WERI-Rb-1 (cell line): ENCODE measurements at regions not wholly inside any gene's neighbourhood (a gene's known extent, or its start where the extent isn't known, plus 50 kb on each side); places are given as distances from the start of the nearest gene placed in this dataset.

Source experiments
- DNase-seq: peaks from one replicate; pipeline ENCODE4 v3.0.0-alpha.2; 2020
- H3K27ac ChIP-seq: fragments of 250-450 bp; sonication (Bioruptor Pico); 2 replicates; pipeline ENCODE4 v1.5.1; 2020; ENCODE audit warnings: mild to moderate bottlenecking, moderate library complexity
- H3K27me3 ChIP-seq: fragments of 250-450 bp; sonication (Bioruptor Pico); 2 replicates; pipeline ENCODE4 v1.5.1; 2021; ENCODE audit warnings: mild to moderate bottlenecking, low read depth, moderate library complexity; ENCODE audit not compliant: insufficient read depth, severe bottlenecking
- H3K36me3 ChIP-seq: fragments of 250-450 bp; sonication (Bioruptor Pico); 2 replicates; pipeline ENCODE4 v1.5.1; 2020; ENCODE audit warnings: mild to moderate bottlenecking, moderate library complexity
- H3K4me3 ChIP-seq: 2 replicates; pipeline ENCODE4 v1.5.1; 2011; ENCODE audit warnings: low read depth, mild to moderate bottlenecking, control low read depth, low read length
- H3K9me3 ChIP-seq: fragments of 250-450 bp; sonication (Bioruptor Pico); 2 replicates; pipeline ENCODE4 v1.5.1; 2021; ENCODE audit warnings: mild to moderate bottlenecking, moderate library complexity; ENCODE audit not compliant: severe bottlenecking
- CTCF ChIP-seq: IDR thresholded peaks from 2 replicates; pipeline ENCODE4 v1.5.1; 2011; ENCODE audit warnings: low read depth, mild to moderate bottlenecking, control low read depth, inconsistent platforms, low read length

GRCh38 chr4:54167508-54167907 is 61.6 kb upstream of the PDGFRA start:
- DNase-seq: no peak
- H3K27ac ChIP-seq: no peak overlapping the region
- no peak overlapping the region for H3K4me3 ChIP-seq
- no peaks in the 10 kb centered on the region for H3K9me3 ChIP-seq
- no peak for TF ChIP-seq CTCF
- no peaks in the 10 kb centered on the region for H3K36me3 ChIP-seq
- peaks cover 68% of the 10 kb centered on the region for H3K27me3 ChIP-seq

GRCh38 chr4:54169176-54169575 is 59.9 kb upstream of the PDGFRA start:
- no peak overlapping the region for H3K27ac ChIP-seq
- DNase-seq: no peak
- no peaks in the 10 kb centered on the region for H3K36me3 ChIP-seq
- H3K27me3 ChIP-seq: peaks cover 57% of the 10 kb centered on the region
- no peak for TF ChIP-seq CTCF
- H3K4me3 ChIP-seq: no peak overlapping the region
- H3K9me3 ChIP-seq: no peaks in the 10 kb centered on the region

- H3K9me3 ChIP-seq: no peaks in the 10 kb centered on the region
- H3K4me3 ChIP-seq: no peak overlapping the region
- no peak overlapping the region for H3K27ac ChIP-seq
- no peak for TF ChIP-seq CTCF
- H3K27me3 ChIP-seq: peaks cover 53% of the 10 kb centered on the region
- no peak for DNase-seq
- H3K36me3 ChIP-seq: no peaks in the 10 kb centered on the region
These were observed 56.9 kb upstream of the PDGFRA start for GRCh38 chr4:54172156-54172555.

DNA sequence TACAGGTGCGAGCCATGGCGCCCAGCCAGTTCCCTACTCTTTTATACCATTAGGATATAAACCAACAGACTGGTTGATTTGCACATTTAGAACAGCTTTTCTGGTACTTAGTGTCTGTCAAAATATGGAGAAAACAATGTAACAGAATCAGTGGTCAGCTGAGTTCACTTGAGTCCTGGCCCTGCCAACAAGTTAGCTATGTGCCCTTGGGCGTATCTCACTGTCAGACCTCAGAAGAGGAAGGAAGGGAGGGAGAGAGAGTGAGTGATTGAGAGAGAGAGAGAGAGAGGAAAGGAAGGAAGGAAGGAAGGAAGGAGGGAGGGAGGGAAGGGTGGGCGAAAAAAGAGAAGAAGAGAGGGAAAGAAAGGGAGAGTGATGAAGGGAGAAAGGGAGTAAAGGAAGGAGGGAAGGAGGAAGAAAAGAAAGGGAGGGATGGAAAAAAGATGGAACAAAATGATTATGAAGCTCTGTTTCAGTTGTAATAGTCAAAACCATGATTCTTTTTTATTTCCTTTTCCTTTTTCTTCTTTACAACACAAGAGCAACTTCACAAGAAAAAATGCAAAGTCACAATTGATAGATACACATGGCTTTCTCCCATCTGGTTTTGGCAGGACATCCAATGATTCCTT is 55.7 kb upstream of the PDGFRA start:
- Histone ChIP-seq H3K36me3 (no peaks in the 10 kb centered on the region), H3K9me3 (no peaks in the 10 kb centered on the region), H3K27ac (no peak overlapping the region), H3K27me3 (peaks cover 56% of the 10 kb centered on the region), H3K4me3 (no peak overlapping the region)
- TF ChIP-seq CTCF: no peak
- no peak for DNase-seq

GRCh38 chr4:54176202-54176601 is 52.9 kb upstream of the PDGFRA start:
- DNase-seq: no peak
- no peaks in the 10 kb centered on the region for H3K9me3 ChIP-seq
- H3K27ac ChIP-seq: no peak overlapping the region
- no peaks in the 10 kb centered on the region for H3K36me3 ChIP-seq
- peaks cover 56% of the 10 kb centered on the region for H3K27me3 ChIP-seq
- H3K4me3 ChIP-seq: no peak overlapping the region
- no peak for TF ChIP-seq CTCF
